Neuronal stem cell (in vitro differentiated cells): ENCODE measurements at regions not wholly inside any gene's neighbourhood (a gene's known extent, or its start where the extent isn't known, plus 50 kb on each side); places are given as distances from the start of the nearest gene placed in this dataset.
A peak's percentile ranks its signal among the peaks of the same experiment; 100 is the strongest.

Source experiments
- DNase-seq: peaks from one replicate; pipeline ENCODE4 v3.0.0-alpha.2; 2013; ENCODE audit warnings: low spot score
- H2AFZ ChIP-seq: one replicate; pipeline ENCODE4 v1.6.1; 2013; ENCODE audit warnings: mild to moderate bottlenecking, low read length, inconsistent platforms
- H2AK5ac ChIP-seq: 2 replicates; pipeline ENCODE4 v1.6.1; 2013; ENCODE audit warnings: low read depth, mild to moderate bottlenecking, inconsistent platforms, low read length, moderate library complexity, mixed read lengths
- H2BK120ac ChIP-seq: 2 replicates; pipeline ENCODE4 v1.6.1; 2013; ENCODE audit warnings: low read depth, mild to moderate bottlenecking, inconsistent platforms, low read length, moderate library complexity, mixed read lengths
- H2BK12ac ChIP-seq: one replicate; pipeline ENCODE4 v1.6.1; 2013; ENCODE audit warnings: low read length, inconsistent platforms
- H2BK15ac ChIP-seq: 2 replicates; pipeline ENCODE4 v1.6.1; 2013; ENCODE audit warnings: mild to moderate bottlenecking, low read length, inconsistent platforms, mixed read lengths
- H2BK5ac ChIP-seq: one replicate; pipeline ENCODE4 v1.6.1; 2013; ENCODE audit warnings: inconsistent platforms, mild to moderate bottlenecking, low read length, moderate library complexity
- H3K14ac ChIP-seq: one replicate; pipeline ENCODE4 v1.6.1; 2013; ENCODE audit warnings: low read length, inconsistent platforms
- H3K18ac ChIP-seq: 2 replicates; pipeline ENCODE4 v1.6.1; 2013; ENCODE audit warnings: low read length, inconsistent platforms
- H3K23ac ChIP-seq: 2 replicates; pipeline ENCODE4 v1.6.1; 2013; ENCODE audit warnings: low read depth, mild to moderate bottlenecking, mixed read lengths, low read length, inconsistent platforms; ENCODE audit not compliant: poor library complexity
- H3K27ac ChIP-seq: replicated peaks from 3 replicates; pipeline ENCODE4 v1.5.1; 2013; ENCODE audit warnings: low read length, inconsistent platforms
- H3K27me3 ChIP-seq, 3 experiments: 2 replicates each; pipeline ENCODE4 v1.6.1; 2013; ENCODE audit warnings: low read length in 3 of 3, mild to moderate bottlenecking in 2 of 3, inconsistent platforms in 1 of 3, low read depth in 1 of 3, mixed read lengths in 1 of 3, moderate library complexity in 1 of 3; ENCODE audit not compliant: control insufficient read depth in 3 of 3, insufficient read depth in 3 of 3
- H3K36me3 ChIP-seq, 2 donors: replicated peaks in 1 of 2; 2 replicates each; pipeline ENCODE4 v1.6.1; 2013; ENCODE audit warnings: low read length in 2 of 2; ENCODE audit not compliant: control insufficient read depth in 2 of 2, insufficient read depth in 2 of 2
- H3K4ac ChIP-seq: 2 replicates; pipeline ENCODE4 v1.6.1; 2013; ENCODE audit warnings: inconsistent platforms, mild to moderate bottlenecking, low read length, moderate library complexity
- H3K4me1 ChIP-seq, 2 donors: 1 replicate in 1 of 2; 2 replicates in 1 of 2; pipeline ENCODE4 v1.6.1; 2013; ENCODE audit warnings: low read length in 2 of 2, low read depth in 1 of 2; ENCODE audit not compliant: control insufficient read depth in 2 of 2, insufficient read depth in 1 of 2
- H3K4me2 ChIP-seq: one replicate; pipeline ENCODE4 v1.6.1; 2013; ENCODE audit warnings: mild to moderate bottlenecking, low read length, inconsistent platforms; ENCODE audit not compliant: insufficient read depth, poor library complexity, severe bottlenecking
- H3K4me3 ChIP-seq, 2 donors: 2 replicates each; pipeline ENCODE4 v1.5.1; 2013; ENCODE audit warnings: low read length in 2 of 2, mild to moderate bottlenecking in 2 of 2, inconsistent platforms in 1 of 2, moderate library complexity in 1 of 2
- H3K79me1 ChIP-seq: one replicate; pipeline ENCODE4 v1.6.1; 2013; ENCODE audit warnings: low read depth, mild to moderate bottlenecking, inconsistent platforms, low read length, moderate library complexity
- H3K9ac ChIP-seq: one replicate; pipeline ENCODE4 v1.6.1; 2013; ENCODE audit warnings: mild to moderate bottlenecking, low read depth, low read length, inconsistent platforms; ENCODE audit not compliant: poor library complexity
- H3K9me3 ChIP-seq, 2 donors: replicated peaks in 1 of 2; 2 replicates each; pipeline versions ENCODE3 to v1.6.1; 2013; ENCODE audit warnings: low read length in 2 of 2, mild to moderate bottlenecking in 2 of 2, inconsistent platforms in 1 of 2, low read depth in 1 of 2, mixed read lengths in 1 of 2, moderate library complexity in 1 of 2; ENCODE audit not compliant: control insufficient read depth in 2 of 2, insufficient read depth in 1 of 2
- H4K8ac ChIP-seq: one replicate; pipeline ENCODE4 v1.6.1; 2013; ENCODE audit warnings: low read depth, mild to moderate bottlenecking, inconsistent platforms, low read length, moderate library complexity
- H4K91ac ChIP-seq: one replicate; pipeline ENCODE4 v1.6.1; 2013; ENCODE audit warnings: low read length, low read depth, mild to moderate bottlenecking, inconsistent platforms; ENCODE audit not compliant: poor library complexity
- WGBS, 2 donors: extraction: QIAGEN DNeasy Blood & Tissue Kit; methylation state at CpG; one replicate each; pipeline ENCODE4 v1.1.7; 2013; ENCODE audit warnings: missing lambda C conversion rate in 2 of 2, mixed read lengths in 1 of 2; ENCODE audit not compliant: insufficient read length in 2 of 2, insufficient replicate concordance in 1 of 2; ENCODE audit errors: extremely low coverage in 2 of 2; 5-methylcytosine and 5-hydroxymethylcytosine counted together

GRCh38 chr2:226431288-226431948, 368.2 kb downstream of the IRS1 start:
- WGBS, 2 donors, result no CpG with 5 or more reads among the region's 2 CpGs
- Histone ChIP-seq H3K4me3 (no peak overlapping the region), H3K18ac (no peak overlapping the region), H3K4me2 (no peak overlapping the region), H2BK5ac (no peak overlapping the region), H3K27ac (no peak overlapping the region), H3K4ac (no peak overlapping the region), H3K79me1 (no peaks in the 10 kb centered on the region), H2AK5ac (no peak overlapping the region), H3K9ac (no peak overlapping the region), H2BK120ac (no peak overlapping the region), H3K4me1 (peaks cover 0 to 20% of the 10 kb centered on the region in 2 donors), H3K36me3 (no peaks in the 10 kb centered on the region), H2AFZ (peak overlapping the region; percentile 17), H3K14ac (no peak overlapping the region), H3K23ac (no peak overlapping the region), H4K8ac (no peak overlapping the region), H3K9me3 (no peaks in the 10 kb centered on the region), H2BK15ac (no peak overlapping the region), H3K27me3 (no peaks in the 10 kb centered on the region), H2BK12ac (no peak overlapping the region), H4K91ac (no peak overlapping the region)
- no peak for DNase-seq

- H2BK12ac ChIP-seq, result no peak overlapping the region
- no peak overlapping the region for H4K8ac ChIP-seq
- H4K91ac ChIP-seq, result no peak overlapping the region
- no peaks in the 10 kb centered on the region for H3K36me3 ChIP-seq
- no peak overlapping the region for H3K9ac ChIP-seq
- H3K4me1 ChIP-seq, result peaks cover 2 to 14% of the 10 kb centered on the region in 2 donors
- H2BK15ac ChIP-seq, result no peak overlapping the region
- H3K9me3 ChIP-seq, result no peaks in the 10 kb centered on the region
- H3K18ac ChIP-seq, result no peak overlapping the region
- no peak overlapping the region for H3K27ac ChIP-seq
- no peak overlapping the region for H3K23ac ChIP-seq
- H2BK120ac ChIP-seq, result no peak overlapping the region
- no peak overlapping the region for H3K14ac ChIP-seq
- H2AK5ac ChIP-seq, result no peak overlapping the region
- DNase-seq, result no peak
- H3K27me3 ChIP-seq, result no peaks in the 10 kb centered on the region
- no peak overlapping the region for H3K4ac ChIP-seq
- no peak overlapping the region for H2BK5ac ChIP-seq
- WGBS, 2 donors, result no CpG with 5 or more reads among the region's 2 CpGs
- no peak overlapping the region for H3K4me2 ChIP-seq
- H3K79me1 ChIP-seq, result no peaks in the 10 kb centered on the region
- no peak overlapping the region for H3K4me3 ChIP-seq
- H2AFZ ChIP-seq, result no peak overlapping the region
Observed at GRCh38 chr2:226429476-226429875, 370.1 kb downstream of the IRS1 start.

GRCh38 chr2:226427538-226428307, 371.9 kb downstream of the IRS1 start:
- no peak overlapping the region for H4K8ac ChIP-seq
- H3K14ac ChIP-seq, result no peak overlapping the region
- no peak for DNase-seq
- no peak overlapping the region for H2BK15ac ChIP-seq
- no peak overlapping the region for H2AFZ ChIP-seq
- no peak overlapping the region for H2BK5ac ChIP-seq
- H3K4me2 ChIP-seq, result no peak overlapping the region
- H3K27me3 ChIP-seq, result no peaks in the 10 kb centered on the region
- no peak overlapping the region for H3K4me3 ChIP-seq
- WGBS, 2 donors, result no CpG with 5 or more reads among the region's 7 CpGs
- no peak overlapping the region for H2BK12ac ChIP-seq
- no peak overlapping the region for H3K4ac ChIP-seq
- H3K18ac ChIP-seq, result no peak overlapping the region
- H2BK120ac ChIP-seq, result no peak overlapping the region
- H3K27ac ChIP-seq, result no peak overlapping the region
- no peaks in the 10 kb centered on the region for H3K79me1 ChIP-seq
- H4K91ac ChIP-seq, result no peak overlapping the region
- no peaks in the 10 kb centered on the region for H3K36me3 ChIP-seq
- H3K23ac ChIP-seq, result no peak overlapping the region
- H2AK5ac ChIP-seq, result no peak overlapping the region
- H3K9ac ChIP-seq, result no peak overlapping the region
- H3K4me1 ChIP-seq, result peaks cover 2 to 12% of the 10 kb centered on the region in 2 donors
- no peaks in the 10 kb centered on the region for H3K9me3 ChIP-seq

GRCh38 chr2:226426292-226426736, 373.3 kb downstream of the IRS1 start:
- H4K91ac ChIP-seq, result no peak overlapping the region
- no peak overlapping the region for H3K4ac ChIP-seq
- H2BK15ac ChIP-seq, result no peak overlapping the region
- H3K4me3 ChIP-seq, result no peak overlapping the region
- no peak overlapping the region for H3K9ac ChIP-seq
- H3K36me3 ChIP-seq, result no peaks in the 10 kb centered on the region
- H3K14ac ChIP-seq, result no peak overlapping the region
- H3K9me3 ChIP-seq, result no peaks in the 10 kb centered on the region
- no peak overlapping the region for H2BK120ac ChIP-seq
- H3K4me1 ChIP-seq, result peaks cover 2 to 7% of the 10 kb centered on the region in 2 donors
- no peak overlapping the region for H2BK5ac ChIP-seq
- no peak overlapping the region for H2AFZ ChIP-seq
- H3K79me1 ChIP-seq, result no peaks in the 10 kb centered on the region
- H3K4me2 ChIP-seq, result no peak overlapping the region
- no peaks in the 10 kb centered on the region for H3K27me3 ChIP-seq
- no peak overlapping the region for H2BK12ac ChIP-seq
- no CpG with 5 or more reads among the region's 5 CpGs for WGBS, 2 donors
- H4K8ac ChIP-seq, result no peak overlapping the region
- no peak overlapping the region for H3K27ac ChIP-seq
- no peak overlapping the region for H3K18ac ChIP-seq
- H3K23ac ChIP-seq, result no peak overlapping the region
- no peak for DNase-seq
- no peak overlapping the region for H2AK5ac ChIP-seq
